Stimulated activated naive CD4-positive, alpha-beta T cell (primary cell): ENCODE measurements at regions not wholly inside any gene's neighbourhood (a gene's known extent, or its start where the extent isn't known, plus 50 kb on each side); places are given as distances from the start of the nearest gene placed in this dataset.
"Not testable (repeated sequence)": the region's sequence is repeated elsewhere in the genome, so short reads cannot be mapped to it uniquely, and the experiment has no call there.

Source experiments
- DNase-seq, 6 experiments: peaks; one replicate each; lab custom pipeline; 2025; lab: John Stamatoyannopoulos, UW

DNA sequence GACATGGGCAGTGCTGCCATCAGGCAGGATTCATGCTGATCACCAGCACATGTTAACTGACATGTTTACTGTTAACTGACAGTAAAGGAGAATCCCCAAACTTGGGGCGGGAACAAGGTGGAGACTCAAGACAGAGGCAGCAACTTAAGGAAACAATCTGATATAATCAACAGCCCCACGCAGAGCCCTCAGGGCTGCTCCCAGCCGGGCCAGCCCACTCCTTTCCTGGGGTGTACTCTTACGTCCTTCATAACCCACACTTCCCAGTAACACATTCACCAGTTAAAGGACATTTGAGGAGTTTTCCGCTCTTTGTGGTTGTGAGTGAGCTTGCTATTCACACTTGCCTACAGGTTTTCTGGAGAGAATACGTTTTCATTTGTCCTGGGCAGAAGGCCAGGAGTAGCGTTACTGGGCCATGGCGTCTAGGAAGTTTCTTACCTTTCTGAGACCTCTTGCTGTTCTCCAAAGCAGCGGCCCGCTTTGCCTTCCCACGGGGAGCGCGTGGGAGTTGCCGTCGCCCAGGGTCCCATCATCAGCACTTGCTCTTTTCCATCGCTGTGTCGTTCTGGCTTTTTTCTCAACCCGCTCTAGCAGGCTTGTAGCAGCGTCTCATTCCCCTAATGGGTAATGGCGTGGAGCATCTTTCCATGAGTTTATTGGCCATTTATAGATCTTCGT lies 56.4 kb downstream of the FOXF2 start:
- DNase-seq = no peak

DNA sequence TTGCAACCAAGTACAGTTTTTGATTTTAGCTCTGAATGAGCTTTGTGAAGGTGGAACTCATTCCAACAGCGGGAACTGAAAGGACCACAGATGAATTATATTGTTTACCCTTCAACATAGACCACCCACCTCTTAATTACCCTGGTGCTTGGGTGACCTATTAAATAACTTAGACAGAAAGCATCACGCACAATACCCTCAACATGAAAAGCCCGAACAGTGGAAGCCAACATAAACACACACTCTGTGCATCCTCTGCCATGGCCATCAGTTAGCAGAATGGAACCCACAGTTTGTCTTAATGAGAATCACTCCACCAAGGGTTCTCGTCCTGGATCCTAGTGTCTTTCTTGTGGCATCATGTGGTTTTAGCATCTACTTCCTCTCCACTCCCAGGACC lies 60.5 kb downstream of the FOXF2 start:
- DNase-seq = no peak

GRCh38 chr6:1453024-1453423 lies 63.6 kb downstream of the FOXF2 start:
- DNase-seq = no peak

GRCh38 chr6:1456816-1457215 lies 67.4 kb downstream of the FOXF2 start:
- not testable (repeated sequence) for DNase-seq

GRCh38 chr6:1461207-1461606 lies 71.8 kb downstream of the FOXF2 start:
- no peak for DNase-seq

GRCh38 chr6:1461736-1462135 lies 72.4 kb downstream of the FOXF2 start:
- no peak for DNase-seq

DNA sequence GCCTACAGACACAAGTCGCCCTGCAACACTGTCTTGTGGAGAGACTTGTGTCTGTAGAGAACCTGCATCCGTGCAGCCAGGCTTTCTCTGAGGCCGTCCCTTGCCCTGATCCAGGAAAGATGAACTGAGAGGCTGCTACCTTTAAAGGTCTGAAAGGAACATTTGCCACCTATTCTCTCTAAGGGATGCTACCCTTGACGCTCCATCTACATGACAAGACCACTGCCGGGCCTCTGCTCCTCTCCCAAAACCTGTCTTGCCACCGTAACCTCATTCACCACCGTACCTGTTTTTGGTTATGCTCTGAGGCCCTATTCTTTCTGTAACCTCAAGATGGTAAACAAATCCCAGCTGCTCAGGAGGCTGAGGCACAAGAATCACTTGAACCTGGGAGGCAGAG lies 73.9 kb downstream of the FOXF2 start:
- no peak for DNase-seq

DNA sequence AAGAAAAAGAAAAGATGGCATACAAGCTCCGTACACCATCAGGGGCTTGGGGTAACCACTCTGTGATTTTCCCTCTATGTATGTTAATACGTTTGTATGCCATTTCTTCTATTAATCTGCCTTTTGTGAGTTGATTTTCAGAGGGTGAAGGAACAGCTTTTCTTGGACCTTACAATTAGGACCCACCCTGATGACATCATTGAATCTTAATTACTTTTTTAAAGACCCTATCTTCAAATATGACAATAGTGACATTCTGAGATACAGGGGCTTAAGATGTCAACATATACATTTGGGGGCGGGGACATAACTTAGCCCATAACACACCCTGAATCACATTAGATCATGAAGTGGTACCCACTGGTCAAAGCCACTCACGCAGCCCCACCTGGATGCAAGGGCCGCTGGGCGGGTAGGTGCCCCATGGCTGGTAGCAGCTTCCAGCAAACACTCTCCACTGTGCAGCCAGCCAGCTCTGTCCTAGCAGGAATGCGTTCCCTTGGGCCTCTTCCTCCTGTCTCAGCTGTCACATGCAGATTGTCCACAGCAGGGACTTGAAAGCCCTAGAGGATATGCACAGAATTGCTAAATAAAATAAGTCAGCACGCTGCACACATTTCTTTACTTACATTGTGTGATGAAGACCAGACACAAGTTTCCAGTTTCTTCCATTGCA lies 74.5 kb downstream of the FOXF2 start:
- DNase-seq = no peak

DNA sequence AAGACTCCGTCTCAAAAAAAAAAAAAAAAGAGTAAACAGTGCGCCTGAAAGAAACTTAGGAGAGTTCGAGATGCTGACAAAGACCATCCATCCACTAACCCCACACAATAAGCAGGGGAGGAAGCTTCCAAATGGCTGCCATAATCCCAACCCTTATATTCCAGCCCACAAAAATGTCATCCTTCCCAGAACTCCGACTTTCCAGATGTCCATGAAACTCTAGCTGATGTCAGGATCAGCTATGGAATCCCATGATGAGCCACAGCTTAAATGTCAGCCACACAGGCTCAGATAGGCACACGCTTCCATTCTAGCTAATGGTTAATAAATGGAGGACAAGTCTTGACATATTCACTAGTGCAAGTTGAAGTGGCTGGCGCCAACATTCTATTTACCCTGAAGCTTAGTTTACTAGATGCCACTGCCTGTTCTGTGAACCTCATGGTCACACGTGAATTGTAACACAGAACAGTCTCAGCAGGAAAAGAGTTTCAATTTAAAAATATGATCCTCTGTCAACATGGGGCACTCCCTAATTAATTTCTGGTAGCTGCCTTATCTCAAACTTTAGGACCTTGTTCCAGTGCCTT lies 75.5 kb downstream of the FOXF2 start:
- DNase-seq = no peak

DNA sequence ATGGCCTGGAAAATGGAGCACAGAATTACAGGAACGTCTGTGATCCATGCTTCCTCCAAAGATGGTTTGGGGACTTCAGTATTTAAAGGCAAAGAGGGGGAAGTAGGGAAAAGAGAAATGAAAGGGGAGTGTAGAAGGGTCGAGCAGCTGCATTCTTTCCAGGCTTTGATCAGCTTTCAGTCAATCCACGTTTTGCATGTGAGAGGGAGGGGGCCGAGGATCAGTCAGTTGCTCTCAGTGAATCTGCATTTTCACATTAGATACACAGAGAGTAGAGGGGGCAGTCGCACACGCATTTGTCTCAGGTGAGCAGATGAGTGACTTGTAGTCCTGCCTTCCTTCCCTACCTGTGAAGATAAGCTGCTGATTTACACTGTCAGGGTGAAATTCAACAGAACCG lies 78.8 kb downstream of the FOXF2 start:
- no peak for DNase-seq

DNA sequence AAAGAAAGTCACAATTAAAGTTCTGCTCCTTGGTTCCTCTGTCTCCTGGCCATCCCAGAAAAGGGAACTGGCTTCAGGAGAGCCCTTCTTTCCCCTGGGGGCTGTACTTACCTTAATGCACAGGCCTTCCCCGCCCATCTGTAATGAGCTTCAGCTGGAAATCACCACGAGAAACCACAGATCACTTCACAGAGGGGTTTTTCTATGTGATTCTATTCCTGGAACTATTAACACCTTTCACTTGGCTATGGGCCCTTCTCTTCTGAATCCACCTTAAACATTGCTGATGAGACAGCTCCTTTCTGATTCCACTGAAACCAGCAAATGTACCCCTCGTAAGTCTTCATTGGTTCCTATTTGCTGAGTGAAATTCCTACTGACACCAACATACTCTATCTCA lies 80.7 kb downstream of the FOXF2 start:
- no peak for DNase-seq

GRCh38 chr6:1472643-1473042 lies 83.3 kb downstream of the FOXF2 start:
- DNase-seq = no peak

DNA sequence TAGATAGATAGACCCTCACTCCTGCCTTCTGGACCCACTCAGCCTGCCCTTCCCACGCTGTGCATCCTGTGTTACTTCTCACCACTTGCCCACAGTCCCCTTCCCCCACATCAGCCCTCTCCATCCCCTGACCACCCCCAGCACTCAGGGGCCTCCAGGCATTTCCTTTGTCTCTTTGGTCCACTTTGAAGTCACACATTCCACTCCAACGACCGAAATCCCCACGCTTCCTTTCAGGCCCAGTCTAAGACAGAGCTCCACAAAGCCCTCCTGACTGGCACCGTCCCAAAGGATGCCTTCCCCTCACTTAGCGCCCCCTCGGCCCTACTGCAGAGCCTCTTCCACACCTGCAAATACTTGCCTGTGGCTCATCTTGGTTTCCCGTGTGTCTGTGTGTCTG lies 83.8 kb downstream of the FOXF2 start:
- no peak for DNase-seq

- DNase-seq = no peak
Measured at GRCh38 chr6:1473598-1473997, 84.2 kb downstream of the FOXF2 start.

DNA sequence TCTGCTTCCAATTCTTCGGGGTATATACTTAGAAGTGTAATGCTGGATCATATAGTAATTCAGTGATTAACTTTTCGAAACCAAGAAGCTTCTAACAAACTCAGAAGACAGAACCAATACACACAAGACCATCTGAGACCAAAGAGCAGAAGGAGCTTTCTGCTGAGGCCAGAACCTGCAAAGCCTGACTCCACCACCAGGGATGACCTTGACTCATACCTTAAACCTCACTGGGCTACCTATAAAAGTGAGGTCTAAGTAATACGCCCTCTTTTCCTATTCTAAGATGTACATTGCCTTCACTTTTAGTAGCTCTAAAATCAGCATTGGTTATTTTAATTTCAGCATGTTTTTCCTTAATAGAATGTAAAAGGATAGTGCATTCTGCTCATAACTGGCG lies 84.8 kb downstream of the FOXF2 start:
- DNase-seq = no peak

GRCh38 chr6:1475174-1475573 lies 85.8 kb downstream of the FOXF2 start:
- DNase-seq = no peak

GRCh38 chr6:1477432-1478090 lies 88.2 kb downstream of the FOXF2 start:
- DNase-seq = no peak

GRCh38 chr6:1478163-1478826 lies 88.9 kb downstream of the FOXF2 start:
- not testable (repeated sequence) for DNase-seq

- no peak for DNase-seq
Measured at GRCh38 chr6:1479095-1479494, 89.7 kb downstream of the FOXF2 start.

- no peak for DNase-seq
Measured at GRCh38 chr6:1479601-1480221, 90.3 kb downstream of the FOXF2 start.

GRCh38 chr6:1481286-1481685 lies 91.9 kb downstream of the FOXF2 start:
- no peak for DNase-seq
